ENCODE measurements at regions not wholly inside any gene's neighbourhood (a gene's known extent, or its start where the extent isn't known, plus 50 kb on each side); places are given as distances from the start of the nearest gene placed in this dataset.
"Not testable (repeated sequence)": the region's sequence is repeated elsewhere in the genome, so short reads cannot be mapped to it uniquely, and the experiment has no call there.

DNA sequence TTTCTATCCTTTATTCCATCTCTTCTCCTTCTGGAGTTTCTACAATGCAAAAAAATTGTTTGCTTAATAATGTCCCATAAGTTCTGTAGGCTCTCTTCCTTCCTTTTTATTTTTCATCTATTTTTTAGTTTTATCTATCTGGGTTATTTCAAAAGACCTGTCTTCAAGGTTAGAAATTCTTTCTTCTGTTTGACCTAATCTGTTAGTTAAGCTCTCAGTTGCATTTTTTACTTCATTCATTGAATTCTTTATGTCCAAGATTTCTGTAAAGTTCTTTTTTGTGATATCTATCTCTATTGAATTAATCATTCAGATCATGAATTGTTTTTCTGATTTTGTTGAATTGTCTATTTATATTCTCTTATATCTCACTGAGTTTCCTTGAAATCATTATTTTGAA, 145.9 kb upstream of the TLE4 start:
- no peak for DNase-seq

DNA sequence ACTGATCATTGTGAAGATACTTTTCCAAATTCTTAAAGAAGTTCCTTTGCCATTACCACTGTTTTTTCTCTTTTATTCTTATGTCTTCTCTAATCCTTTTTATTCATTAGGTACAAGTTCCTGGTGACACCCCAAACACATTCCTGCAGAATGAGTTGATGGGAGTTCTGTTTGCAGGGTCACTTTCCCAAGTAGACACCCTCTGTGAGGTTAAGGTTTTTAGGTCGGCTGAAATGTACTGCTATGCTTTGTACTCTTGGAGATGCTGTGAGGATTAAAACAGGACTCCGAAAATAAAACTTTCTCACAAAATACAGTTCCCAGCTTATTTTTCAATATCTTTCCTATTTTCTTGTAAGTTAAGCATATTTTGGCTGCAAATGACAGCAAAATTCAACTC, 143.3 kb upstream of the TLE4 start:
- no peak for DNase-seq

DNA sequence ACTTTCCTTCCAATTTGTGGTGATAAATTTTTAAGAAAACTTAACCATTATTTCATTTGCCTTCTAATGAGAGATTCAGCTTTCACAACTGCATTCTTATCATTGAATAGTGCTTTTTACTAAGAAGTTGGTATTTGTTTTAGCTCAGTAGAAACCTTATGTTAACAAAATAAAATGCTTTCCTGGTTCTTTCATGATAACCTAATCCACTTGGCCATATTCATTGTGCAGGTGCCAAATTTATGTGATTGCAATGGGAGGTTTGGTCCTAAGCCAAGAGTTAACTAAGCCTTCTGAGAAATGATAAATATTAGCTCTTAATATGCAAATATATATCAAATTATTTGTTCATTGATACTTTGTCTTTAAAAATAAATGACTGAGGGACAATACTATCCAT, 141.1 kb upstream of the TLE4 start:
- DNase-seq: no peak

DNA sequence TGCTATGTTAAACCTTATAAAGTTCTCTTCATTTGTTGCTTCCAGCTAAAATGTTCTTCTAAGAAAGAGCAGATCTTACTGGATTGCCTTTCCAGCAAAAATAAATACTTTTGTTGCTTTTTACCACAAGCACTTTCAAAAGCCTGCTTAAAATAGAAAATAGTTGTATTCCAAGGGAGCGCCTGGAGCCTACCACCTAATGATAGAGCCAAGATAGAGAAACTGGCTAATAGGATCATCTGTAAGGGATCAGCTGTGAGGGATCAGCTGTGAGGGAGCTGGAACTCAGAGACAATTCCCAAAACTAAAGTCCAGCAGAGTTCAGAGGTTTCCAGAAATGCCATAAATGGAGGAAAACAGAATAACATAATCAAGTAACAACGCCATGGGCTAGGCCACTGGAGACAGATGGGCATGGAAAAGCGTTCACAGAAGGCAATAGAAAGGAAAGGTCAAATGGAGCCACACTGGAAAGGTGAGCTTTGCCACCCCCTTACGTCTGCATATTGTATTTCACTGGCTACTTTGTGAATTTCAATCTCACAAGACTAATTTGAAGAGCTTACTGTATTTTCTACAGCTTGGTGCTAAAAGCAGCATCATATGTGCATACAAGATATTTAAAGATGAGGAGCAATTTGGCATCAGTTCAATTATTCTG, 140.6 kb upstream of the TLE4 start:
- no peak for DNase-seq

DNA sequence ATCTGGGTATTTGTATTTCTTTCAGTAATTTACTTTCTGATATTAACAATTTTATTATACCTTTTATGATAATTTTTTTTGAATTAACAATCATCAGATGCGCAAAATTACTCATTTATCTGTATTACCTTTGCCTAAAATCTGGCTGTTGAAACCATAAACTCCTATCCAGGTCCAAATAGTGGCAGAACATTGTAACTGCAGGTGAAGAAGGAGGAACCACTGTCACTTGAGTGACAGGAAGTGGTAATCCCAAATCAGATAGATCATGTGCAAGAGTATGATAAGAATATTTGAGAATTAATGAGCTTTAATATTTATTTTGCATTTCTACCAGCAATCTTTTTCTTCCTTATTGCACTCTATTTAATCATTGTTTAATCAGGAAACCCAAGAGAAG, 139.3 kb upstream of the TLE4 start:
- no peak for DNase-seq

DNA sequence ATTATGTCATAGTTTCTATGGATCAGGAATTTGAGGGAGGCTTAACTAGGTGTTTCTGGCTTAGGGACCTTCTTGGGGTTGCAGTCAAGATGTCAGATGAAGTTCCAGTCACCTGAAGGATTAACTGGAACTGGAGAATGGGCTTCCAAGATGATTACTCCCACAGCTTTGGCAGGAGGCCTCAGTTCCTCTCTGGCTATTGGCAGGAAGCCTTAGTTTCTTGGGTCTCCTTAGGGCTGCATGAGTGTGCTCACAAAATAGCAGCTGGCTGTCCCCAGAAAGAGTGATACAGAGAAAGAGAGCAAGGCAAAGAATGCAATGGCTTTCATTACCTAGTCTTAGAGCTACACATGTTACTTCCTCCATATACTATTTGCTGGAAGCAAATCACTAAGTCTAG, 138.1 kb upstream of the TLE4 start:
- DNase-seq: no peak

DNA sequence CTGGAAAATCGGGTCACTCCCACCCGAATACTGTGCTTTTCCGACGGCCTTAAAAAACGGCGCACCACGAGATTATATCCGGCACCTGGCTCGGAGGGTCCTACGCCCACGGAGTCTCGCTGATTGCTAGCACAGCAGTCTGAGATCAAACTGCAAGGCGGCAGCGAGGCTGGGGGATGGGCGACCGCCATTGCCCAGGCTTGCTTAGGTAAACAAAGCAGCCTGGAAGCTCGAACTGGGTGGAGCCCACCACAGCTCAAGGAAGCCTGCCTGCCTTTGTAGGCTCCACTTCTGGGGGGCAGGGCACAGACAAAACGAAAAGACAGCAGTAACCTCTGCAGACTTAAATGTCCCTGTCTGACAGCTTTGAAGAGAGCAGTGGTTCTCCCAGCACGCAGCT, 132.5 kb upstream of the TLE4 start:
- not testable (repeated sequence) for DNase-seq

DNA sequence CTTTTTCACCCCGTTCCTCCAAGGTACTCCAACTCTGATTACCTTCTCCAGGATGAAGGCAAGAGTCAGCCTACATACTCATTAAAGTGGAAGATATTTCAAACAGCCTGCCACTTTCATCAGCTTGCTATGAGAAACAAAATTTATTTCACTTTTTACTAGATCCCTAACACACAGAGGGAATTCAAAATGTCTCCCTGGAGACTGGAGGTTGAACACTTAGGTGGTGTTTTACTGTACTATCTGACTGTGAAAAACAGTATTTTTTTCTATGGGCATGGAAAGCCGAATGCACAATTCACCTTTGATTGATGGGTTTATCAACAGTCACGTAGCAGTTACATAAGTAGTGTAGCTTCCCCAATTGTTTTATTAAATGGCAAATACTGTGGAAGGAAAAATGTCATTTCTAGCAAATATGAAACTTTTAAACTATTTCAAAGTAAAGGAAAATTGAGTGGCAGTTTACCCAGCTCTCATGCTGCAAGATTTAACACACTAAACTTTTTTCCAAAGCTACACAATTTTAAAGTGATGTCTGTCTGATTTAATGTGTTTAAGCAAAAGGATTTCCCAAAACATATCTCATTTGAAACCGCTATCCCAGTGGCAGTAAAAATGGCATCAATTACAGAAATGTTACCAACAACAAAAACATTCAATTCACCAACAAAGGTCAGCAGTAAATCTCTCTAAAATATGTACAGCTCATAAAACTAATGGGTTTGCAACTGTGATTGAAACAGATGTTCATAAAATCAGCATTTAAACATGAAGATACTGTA, 125.0 kb upstream of the TLE4 start:
- no peak for DNase-seq

DNA sequence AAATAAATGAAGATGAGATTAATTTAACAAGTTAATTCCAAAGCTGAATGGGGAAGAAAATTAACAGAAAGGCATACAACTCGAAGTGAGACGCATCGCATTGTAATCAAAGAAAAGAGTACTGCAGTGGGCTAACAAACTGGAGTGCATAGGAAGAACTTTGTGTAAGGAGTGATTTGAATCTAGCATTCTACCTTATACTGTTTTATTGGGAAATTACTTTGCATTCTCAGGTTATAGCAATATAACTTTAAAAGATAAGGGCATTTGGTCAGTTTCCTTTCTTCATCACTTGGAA, 124.5 kb upstream of the TLE4 start:
- DNase-seq: no peak

DNA sequence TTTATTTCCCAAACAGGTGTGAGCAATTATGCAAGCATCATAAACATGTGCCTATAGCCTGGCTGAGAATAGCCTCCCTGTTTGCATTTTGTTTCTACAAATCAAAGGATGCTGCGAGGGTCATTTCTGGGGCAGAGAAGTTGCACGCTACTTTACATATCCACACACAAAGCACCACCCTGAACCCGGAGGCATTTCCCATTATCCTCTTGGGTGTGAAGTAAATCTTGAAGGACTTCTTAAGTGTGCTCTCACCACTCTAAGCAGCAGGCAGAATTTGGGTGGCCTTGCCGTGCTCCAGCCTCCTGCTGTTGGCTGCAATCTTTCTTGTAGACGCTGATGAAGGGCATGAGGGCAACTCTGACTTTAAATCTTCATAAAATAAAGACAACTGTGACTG, 124.0 kb upstream of the TLE4 start:
- DNase-seq: no peak

DNA sequence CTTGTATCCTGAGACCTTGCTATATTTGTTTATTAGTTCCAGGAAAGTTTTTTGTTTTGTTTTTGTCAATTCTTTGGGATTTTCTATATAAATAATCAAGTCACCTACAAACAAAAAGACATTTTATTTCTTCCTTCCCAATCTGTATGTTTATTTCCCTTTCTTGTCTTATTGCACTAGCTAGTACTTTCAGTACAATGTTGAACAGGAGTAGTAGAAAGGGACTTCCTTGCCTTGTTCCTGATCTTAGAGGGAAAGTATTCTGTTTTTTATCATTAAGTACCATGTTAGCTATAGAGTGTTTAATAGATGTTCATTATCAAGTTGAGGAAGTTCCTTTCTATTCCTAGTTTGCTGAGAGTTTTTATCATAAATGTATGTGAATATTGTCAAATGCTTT, 119.5 kb upstream of the TLE4 start:
- DNase-seq: no peak

DNA sequence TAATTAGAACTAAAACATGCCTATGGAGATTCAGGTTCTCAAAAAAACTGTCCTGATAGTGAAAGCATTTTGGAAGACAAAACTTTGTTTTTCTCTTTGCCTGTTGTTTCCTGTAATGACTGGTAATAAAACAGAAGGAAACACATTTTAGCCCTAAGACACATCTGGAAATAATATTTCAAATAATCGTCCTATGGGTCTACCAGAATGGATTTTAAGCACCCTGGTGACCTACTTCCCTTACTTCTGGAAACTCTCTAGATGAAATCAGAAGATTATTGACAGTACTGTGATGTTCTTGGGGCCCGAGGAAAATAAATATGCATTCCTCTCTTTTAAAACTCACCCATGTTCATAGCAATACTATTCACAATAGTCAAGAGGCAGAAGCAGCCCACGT, 110.1 kb upstream of the TLE4 start:
- DNase-seq: no peak

DNA sequence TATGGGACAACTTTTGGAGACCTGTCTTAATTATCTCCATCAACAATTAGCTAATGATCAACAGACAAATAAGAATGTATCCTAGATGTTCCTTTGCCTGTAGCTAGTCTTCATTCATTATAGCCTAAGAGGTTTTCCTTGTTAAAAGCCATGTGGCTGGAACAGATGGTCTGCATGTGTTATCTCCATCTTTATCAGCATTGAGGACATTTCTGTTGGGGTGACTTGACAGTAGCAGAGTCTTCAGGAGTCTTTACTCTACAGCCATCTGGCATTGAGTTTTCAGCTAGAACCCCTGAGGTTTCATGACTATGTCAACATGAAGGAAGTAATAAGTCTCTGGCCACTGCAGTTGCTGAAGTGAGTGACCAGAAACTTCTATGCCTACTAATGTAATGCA, 106.6 kb upstream of the TLE4 start:
- DNase-seq: no peak

DNA sequence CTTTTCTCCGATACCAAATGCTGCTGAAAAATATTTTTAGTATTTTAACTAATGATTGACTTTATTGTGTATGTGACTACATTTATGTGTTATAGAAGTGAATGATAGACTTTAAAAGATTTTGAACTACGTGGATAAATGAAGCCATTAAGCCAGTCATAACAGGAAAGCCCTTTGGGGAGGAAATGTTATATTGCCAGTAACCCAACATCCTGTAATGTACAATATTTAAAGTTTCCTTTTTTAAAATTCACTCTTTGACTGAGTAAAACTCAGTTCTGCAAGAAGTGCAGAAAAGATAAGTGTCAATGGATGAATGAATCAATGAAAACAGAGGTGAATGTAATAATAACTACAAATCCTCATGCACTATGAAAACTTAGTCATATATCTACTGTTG, 102.6 kb upstream of the TLE4 start:
- DNase-seq: no peak

DNA sequence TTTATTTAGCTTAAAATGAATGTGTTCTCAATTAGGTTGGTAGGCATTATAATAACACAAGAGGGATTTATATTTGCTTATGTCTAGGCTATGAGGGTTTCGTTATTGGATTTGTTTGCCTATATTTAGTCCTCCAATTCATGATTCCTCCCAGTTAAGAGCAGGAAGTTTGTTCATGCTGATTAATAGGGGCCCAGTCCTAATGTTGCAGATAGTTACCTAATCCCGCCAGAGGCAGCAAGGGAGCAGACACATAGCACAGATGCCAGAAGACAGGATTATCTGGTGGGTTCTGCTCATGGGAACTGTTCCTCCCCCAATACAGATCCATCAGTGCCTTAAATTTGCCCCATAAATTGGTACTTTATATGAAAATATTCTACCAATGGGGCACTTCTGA, 100.8 kb upstream of the TLE4 start:
- DNase-seq: no peak

DNA sequence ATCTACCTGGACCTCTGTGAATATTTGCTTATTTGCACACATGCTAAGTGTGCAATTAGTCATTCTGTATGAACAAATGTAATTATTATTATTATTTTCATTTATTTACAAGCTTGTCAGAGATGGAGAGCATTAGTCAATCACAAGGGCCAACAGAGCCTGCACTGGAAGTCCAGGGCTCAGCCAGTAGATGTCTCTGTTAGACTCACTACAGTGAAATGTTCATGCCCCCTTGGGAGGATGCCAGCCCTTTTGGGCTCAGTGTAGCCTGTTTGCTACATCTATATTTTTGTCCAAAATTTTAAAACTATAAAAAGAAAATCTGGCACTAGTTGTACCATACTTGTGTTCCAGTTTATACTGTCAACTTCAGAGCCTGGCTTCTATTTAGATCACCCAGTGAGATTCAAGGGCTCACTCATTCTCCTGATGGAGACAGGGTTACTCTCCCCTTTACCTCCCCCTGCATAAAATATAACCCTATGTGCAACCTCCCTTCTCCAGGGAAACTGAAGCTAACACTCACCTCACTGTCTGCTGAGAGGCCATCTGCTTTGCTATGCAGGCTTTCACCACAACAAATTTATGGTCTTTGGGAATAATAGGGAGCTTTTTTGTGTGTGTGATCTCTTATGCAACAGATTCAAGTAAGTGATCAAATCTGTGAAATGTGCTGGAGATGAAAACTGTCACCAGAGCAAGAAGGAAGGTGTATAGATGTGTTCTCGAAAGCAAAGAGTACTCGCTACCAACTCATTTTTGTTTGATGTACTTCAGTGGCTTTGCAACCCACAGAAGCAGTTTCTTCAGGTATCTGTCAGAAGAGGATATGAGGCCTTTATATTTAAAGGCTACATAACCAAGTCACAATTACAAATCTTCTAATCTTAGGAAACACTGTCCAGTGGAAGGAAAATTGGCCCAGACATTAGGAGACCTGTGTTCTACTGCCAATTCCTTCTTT, 99.9 kb upstream of the TLE4 start:
- peak in 1 of 2 experiments; percentile 10 for DNase-seq

DNA sequence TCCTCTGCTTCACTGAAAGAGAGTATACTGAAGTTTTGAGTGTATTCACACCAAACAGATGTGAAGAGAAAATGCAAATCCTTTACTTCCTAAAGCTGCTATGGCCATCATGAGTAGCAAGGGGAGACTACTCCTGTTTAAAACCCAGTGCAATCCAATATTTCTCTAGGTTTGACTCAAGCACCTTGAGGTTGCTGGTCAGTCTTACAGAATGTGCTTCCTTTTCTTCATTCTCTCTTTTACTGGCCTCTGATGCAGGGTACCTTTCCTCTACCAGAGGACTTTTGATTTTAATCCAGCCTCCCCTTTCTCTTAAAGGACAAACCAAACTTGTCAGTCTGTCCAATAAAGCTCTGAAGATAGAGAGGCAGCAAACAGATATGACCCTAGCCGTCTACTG, 98.1 kb upstream of the TLE4 start:
- no peak for DNase-seq

DNA sequence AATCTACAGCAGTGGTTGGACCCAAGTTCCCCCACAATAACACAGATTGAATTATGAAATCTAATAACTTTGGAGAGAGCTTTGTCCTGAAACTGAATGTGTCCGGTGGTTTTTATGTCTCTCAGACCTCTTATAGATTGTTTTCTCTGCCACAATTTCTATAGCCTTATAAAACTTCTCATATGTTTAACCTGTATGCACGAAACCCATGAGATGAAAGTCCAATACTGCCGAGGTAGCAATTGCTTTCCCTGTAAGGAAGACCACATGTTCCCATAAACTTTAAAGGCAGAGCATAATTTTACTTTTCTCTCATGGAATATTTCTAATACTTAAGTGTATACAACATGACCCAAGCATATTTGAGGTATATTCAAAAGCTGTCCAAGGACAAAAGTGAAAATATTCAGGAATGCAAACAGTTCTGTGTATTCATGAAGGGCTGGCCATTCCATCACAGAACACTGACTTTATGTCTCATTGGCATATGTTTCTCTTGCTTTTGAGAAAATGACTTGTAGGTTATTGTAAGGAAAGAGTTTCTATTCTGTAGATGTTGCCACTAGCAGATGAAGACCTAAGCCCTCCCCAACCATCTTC, 94.4 kb upstream of the TLE4 start:
- no peak for DNase-seq

DNA sequence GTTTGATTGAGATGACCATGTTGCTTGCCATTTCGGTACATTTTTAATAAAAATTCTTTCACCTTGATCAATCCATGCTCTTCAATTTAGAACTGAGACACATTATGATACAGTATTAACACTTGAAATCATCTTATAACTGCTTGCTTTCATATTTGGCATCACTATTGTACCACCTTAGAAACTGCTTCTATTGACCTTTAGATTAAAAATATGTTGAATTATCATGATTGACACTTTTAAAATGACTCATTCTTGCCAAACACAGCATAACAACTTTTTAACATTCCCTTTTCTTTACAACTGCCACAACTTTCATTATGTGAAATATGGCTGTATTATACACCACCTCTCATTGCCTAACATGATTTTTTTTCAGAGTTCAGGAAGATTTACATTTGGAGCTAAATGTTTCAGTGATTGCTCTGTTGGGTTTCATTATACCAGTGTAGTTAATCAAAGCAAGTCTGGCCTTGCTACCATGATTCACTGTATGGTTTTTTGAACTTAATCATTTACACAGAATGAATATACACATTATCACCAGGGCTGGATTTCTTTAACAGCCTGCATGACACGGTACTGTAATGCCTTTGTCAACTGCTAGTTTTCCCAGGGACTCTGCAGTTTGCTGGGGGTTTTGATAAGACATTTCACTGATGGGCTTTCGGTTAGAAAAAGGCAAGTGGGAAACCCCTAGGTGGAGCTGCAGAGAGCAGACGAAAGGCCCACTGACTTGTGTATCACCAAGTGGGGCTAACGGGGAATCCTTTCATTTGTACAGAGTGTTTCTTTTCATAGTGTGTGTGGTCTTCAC, 93.6 kb upstream of the TLE4 start:
- peak; percentile 1 to 16 for DNase-seq

DNA sequence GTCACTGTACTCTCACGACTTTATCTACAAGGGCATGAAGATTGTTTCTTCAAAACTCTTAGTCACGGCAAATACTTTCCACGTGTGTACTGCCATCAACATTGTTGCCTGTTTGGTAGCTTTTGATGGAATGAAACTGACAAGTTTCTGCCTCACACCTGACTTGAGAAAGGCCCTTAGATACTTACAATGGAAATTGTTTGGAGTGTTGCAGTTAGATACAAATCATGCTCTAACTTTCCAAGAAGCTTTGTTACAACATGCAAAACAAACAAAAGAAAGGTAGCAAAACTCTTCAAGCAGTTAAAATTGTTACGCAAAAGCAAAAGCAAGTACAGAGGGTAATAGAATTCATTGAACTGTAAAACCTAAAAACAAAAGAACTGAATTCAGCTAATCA, 91.1 kb upstream of the TLE4 start:
- no peak for DNase-seq

DNA sequence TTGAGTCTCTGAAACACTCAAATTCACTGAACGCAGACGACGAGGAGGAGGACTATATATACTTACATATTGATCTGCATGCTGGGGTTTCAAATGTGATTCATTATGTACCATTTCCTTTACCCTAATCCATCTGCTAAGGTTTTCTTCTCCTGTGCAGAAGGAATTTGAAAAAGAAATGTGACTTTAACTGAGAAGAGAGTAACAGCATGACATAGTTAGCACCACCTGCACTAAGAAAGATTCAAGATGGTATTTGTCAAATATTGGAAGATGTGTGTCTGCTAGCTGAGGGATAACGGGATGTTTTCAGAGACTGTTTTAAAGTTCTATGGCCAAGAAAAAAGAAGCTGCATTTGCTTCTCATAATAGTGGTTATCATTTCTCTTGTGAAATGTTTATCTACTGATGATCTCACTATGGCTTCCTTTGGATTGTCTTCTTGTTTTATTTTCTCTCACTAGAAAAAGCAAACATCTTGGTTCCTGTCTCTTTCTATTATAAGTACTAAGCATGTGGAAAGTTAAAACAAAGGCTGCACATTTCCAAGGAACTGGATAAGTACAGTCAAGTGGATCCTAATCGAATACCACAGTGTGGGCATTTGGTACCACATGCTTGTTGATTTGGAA, 89.8 kb upstream of the TLE4 start:
- DNase-seq: no peak

DNA sequence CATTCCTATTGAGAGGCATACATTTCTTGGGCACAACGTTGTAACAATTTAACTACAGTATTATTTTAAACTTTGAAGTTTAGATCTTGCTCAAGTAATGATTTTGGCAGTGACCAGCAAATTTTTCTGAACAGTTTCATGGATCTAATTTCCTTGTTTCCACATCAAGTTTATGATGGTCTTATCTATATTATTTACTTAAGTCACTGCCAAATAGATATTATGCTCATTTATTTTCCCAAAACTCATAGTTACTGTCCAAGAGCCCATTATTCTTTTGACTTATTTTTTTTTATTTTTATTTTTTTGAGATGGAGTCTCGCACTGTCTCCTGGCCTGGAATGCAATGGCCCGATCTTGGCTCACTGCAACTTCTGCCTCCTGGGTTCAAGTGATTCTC, 86.5 kb upstream of the TLE4 start:
- no peak for DNase-seq
